Activated CD8-positive, alpha-beta T cell treated with anti-CD3 and anti-CD28 coated beads, Interleukin-2, amount 10 ng/mL, durations not matched to agents 7 days and 5 days (primary cell): ENCODE measurements at regions not wholly inside any gene's neighbourhood (a gene's known extent, or its start where the extent isn't known, plus 50 kb on each side); places are given as distances from the start of the nearest gene placed in this dataset.

ENCODE experiments used
- ATAC-seq: fragments of 150-1000 bp; cut with Tn5 transposase; one replicate; pipeline ENCODE4 v1.10.0; 2021; ENCODE audit warnings: moderate library complexity
- CTCF ChIA-PET: fragments of 350-600 bp; sonication (Branson Sonifier 250); formaldehyde crosslinking; loops from one replicate; lab custom pipeline; 2021; ENCODE audit warnings: antibody characterized with exemption; lab: Charles Lee
- POLR2A ChIA-PET: fragments of 350-600 bp; sonication (Branson Sonifier 250); formaldehyde crosslinking; loops from one replicate; lab custom pipeline; 2021; ENCODE audit warnings: antibody characterized with exemption; lab: Charles Lee
- DNase-seq: peaks from one replicate; pipeline ENCODE4 v3.0.0-alpha.2; 2020
- H3K27ac Mint-ChIP-seq: one replicate; pipeline ENCODE4 v1.8.0; 2021; ENCODE audit warnings: mild to moderate bottlenecking, mixed read lengths
- H3K27me3 Mint-ChIP-seq: one replicate; pipeline ENCODE4 v1.8.0; 2021; ENCODE audit warnings: low read depth, mixed read lengths
- H3K36me3 Mint-ChIP-seq: one replicate; pipeline ENCODE4 v1.8.0; 2021; ENCODE audit warnings: low read depth, mixed read lengths
- H3K4me1 Mint-ChIP-seq: one replicate; pipeline ENCODE4 v1.8.0; 2021; ENCODE audit warnings: low read depth, mixed read lengths
- H3K4me3 Mint-ChIP-seq: one replicate; pipeline ENCODE4 v1.8.0; 2021; ENCODE audit warnings: mild to moderate bottlenecking, mixed read lengths
- H3K9me3 Mint-ChIP-seq: one replicate; pipeline ENCODE4 v1.8.0; 2022; ENCODE audit warnings: mixed read lengths; ENCODE audit not compliant: insufficient read depth

- ChIA-PET POLR2A (no interaction called here), CTCF (no interaction called here)
- Mint-ChIP-seq H3K36me3 (no peaks in the 10 kb centered on the region), H3K4me3 (no peak overlapping the region), H3K9me3 (no peaks in the 10 kb centered on the region), H3K27ac (no peak overlapping the region), H3K27me3 (no peaks in the 10 kb centered on the region), H3K4me1 (no peaks in the 10 kb centered on the region)
- ATAC-seq: no peak
- no peak for DNase-seq
Observed at GRCh38 chr14:81633496-81633895, 99.8 kb upstream of the SEL1L start.

DNA sequence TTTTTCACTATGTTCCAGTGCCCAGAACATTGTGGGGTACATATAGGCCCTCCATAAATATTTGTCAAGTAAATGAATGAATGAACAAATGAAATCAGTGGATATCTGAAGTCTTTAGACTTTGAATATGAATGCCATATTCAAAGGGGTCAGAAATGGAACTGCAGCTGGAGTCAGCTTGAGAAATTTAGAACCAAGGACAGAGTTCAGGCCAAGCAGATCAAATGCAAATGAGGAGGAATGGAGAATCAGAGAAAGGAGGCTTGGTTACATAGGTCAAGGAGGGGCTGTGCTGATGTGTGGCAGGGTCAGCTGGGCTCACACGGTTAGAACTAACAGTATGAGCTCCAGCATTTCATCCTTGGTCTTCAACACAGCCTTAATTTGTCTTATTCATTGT, 104.0 kb upstream of the SEL1L start:
- ChIA-PET CTCF (no interaction called here), POLR2A (no interaction called here)
- Mint-ChIP-seq H3K27me3 (no peaks in the 10 kb centered on the region), H3K4me3 (no peak overlapping the region), H3K36me3 (no peaks in the 10 kb centered on the region), H3K27ac (no peak overlapping the region), H3K4me1 (no peaks in the 10 kb centered on the region), H3K9me3 (no peaks in the 10 kb centered on the region)
- DNase-seq (no peak), ATAC-seq (no peak)

DNA sequence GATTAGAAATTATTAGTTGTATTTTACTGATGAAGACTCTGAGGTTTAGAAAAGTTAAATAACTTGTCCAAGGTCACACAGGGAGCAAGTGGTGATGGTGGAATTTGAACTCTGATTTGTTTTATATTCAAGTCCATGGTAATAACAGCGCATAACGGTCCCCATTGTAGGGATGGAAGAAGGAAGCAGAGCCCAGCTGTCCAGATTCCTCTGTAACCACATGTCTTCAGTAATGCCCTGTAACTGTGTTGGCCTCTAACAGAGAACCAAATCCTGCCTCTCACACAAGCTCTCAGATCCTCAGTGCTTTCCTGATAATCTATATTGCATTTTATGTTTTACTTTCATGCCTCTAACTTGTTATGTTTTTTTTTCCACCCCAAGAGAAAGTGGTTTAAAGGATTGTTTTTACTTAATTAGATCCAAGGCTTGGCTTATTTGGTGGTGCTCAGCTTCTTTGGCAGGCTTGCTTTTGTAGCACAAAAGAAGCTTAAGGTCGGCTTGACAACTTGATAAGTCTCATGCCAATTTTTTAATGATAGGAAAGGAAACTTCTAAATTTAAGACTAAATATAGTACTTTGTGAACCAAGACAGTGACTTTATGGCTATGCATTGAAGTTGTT, 105.1 kb upstream of the SEL1L start:
- H3K36me3 Mint-ChIP-seq: no peaks in the 10 kb centered on the region
- H3K27me3 Mint-ChIP-seq: no peaks in the 10 kb centered on the region
- no peak overlapping the region for H3K4me3 Mint-ChIP-seq
- H3K9me3 Mint-ChIP-seq: no peaks in the 10 kb centered on the region
- ChIA-PET CTCF (no interaction called here), POLR2A (no interaction called here)
- no peak overlapping the region for H3K27ac Mint-ChIP-seq
- DNase-seq (no peak), ATAC-seq (no peak)
- no peaks in the 10 kb centered on the region for H3K4me1 Mint-ChIP-seq

GRCh38 chr14:81653626-81654025, 120.0 kb upstream of the SEL1L start:
- POLR2A ChIA-PET: no interaction called here
- CTCF ChIA-PET: no interaction called here
- DNase-seq: no peak
- no peak for ATAC-seq
- Mint-ChIP-seq H3K27ac (no peak overlapping the region), H3K4me1 (no peaks in the 10 kb centered on the region), H3K9me3 (no peaks in the 10 kb centered on the region), H3K4me3 (no peak overlapping the region), H3K36me3 (no peaks in the 10 kb centered on the region), H3K27me3 (no peaks in the 10 kb centered on the region)

GRCh38 chr14:81655423-81656314, 122.0 kb upstream of the SEL1L start:
- H3K27me3 Mint-ChIP-seq: no peaks in the 10 kb centered on the region
- ChIA-PET CTCF (no interaction called here), POLR2A (no interaction called here)
- ATAC-seq: no peak
- H3K9me3 Mint-ChIP-seq: no peaks in the 10 kb centered on the region
- H3K36me3 Mint-ChIP-seq: no peaks in the 10 kb centered on the region
- no peak overlapping the region for H3K27ac Mint-ChIP-seq
- no peak for DNase-seq
- no peaks in the 10 kb centered on the region for H3K4me1 Mint-ChIP-seq
- no peak overlapping the region for H3K4me3 Mint-ChIP-seq

GRCh38 chr14:81656811-81657210, 123.2 kb upstream of the SEL1L start:
- ChIA-PET POLR2A (no interaction called here), CTCF (no interaction called here)
- ATAC-seq (no peak), DNase-seq (no peak)
- no peaks in the 10 kb centered on the region for H3K27me3 Mint-ChIP-seq
- H3K27ac Mint-ChIP-seq: no peak overlapping the region
- no peaks in the 10 kb centered on the region for H3K9me3 Mint-ChIP-seq
- H3K36me3 Mint-ChIP-seq: no peaks in the 10 kb centered on the region
- H3K4me3 Mint-ChIP-seq: no peak overlapping the region
- no peaks in the 10 kb centered on the region for H3K4me1 Mint-ChIP-seq

DNA sequence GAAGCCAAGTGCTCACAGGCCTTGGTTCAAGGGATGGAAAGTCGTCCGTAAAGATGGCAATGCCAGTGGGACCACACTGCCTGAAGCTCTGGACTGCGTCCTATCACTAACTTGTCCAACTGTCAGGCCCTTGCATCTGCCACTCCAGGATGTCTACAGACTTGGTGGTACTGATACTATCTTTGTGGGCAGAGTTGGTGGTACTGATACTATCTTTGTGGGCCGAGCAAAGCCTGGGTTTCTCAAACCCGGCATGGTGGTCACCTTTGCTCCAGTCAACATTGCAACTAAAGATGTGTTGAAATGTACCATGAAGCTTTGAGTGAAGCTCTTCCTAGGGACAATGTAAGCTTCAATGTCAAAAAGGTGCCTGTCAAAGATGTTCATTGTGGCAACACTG, 128.4 kb upstream of the SEL1L start:
- H3K36me3 Mint-ChIP-seq: no peaks in the 10 kb centered on the region
- ATAC-seq (no peak), DNase-seq (no peak)
- H3K27me3 Mint-ChIP-seq: no peaks in the 10 kb centered on the region
- ChIA-PET POLR2A (no interaction called here), CTCF (no interaction called here)
- H3K27ac Mint-ChIP-seq: no peak overlapping the region
- H3K4me1 Mint-ChIP-seq: no peaks in the 10 kb centered on the region
- no peaks in the 10 kb centered on the region for H3K9me3 Mint-ChIP-seq
- H3K4me3 Mint-ChIP-seq: no peak overlapping the region

DNA sequence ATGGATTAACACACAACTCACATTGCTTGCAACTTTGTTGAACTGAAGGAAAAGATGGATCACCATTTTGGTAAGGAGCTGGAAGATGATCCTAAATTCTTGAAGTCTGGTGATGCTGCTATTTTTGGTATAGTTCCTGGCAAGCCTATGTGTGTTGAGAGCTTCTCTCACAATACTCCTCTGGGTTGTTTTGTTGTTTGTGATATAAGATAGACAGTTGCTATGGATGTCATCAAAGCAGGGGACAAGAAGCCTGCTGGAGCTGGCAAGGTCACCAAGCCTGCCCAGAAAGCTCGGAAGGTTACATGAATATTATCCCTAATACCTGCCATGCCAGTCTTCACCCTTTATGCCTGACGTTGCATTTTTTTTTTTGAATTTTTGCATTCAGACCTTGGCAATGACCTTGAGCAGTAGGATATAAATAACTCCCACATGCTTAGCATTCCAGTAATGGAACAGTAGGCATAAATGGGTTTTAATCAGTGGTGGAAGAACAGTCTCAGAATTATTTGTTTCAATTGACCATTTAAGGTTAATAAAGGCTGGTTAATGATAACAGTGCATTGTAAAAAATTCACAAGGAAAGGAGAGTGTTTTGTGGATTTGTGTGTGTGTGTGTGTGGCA, 129.0 kb upstream of the SEL1L start:
- no peaks in the 10 kb centered on the region for H3K27me3 Mint-ChIP-seq
- no peaks in the 10 kb centered on the region for H3K9me3 Mint-ChIP-seq
- ChIA-PET POLR2A (no interaction called here), CTCF (no interaction called here)
- H3K4me1 Mint-ChIP-seq: no peaks in the 10 kb centered on the region
- ATAC-seq (no peak), DNase-seq (no peak)
- no peak overlapping the region for H3K4me3 Mint-ChIP-seq
- no peak overlapping the region for H3K27ac Mint-ChIP-seq
- no peaks in the 10 kb centered on the region for H3K36me3 Mint-ChIP-seq

- Mint-ChIP-seq H3K4me3 (no peak overlapping the region), H3K4me1 (no peaks in the 10 kb centered on the region), H3K27ac (no peak overlapping the region), H3K36me3 (no peaks in the 10 kb centered on the region), H3K9me3 (no peaks in the 10 kb centered on the region), H3K27me3 (no peaks in the 10 kb centered on the region)
- ATAC-seq (no peak), DNase-seq (no peak)
- CTCF ChIA-PET: no interaction called here
- POLR2A ChIA-PET: no interaction called here
Observed at GRCh38 chr14:81668626-81669274, 135.1 kb upstream of the SEL1L start.

- Mint-ChIP-seq H3K27ac (no peak overlapping the region), H3K4me3 (no peak overlapping the region), H3K36me3 (no peaks in the 10 kb centered on the region), H3K4me1 (no peaks in the 10 kb centered on the region), H3K27me3 (no peaks in the 10 kb centered on the region), H3K9me3 (no peaks in the 10 kb centered on the region)
- no peak for DNase-seq
- ChIA-PET POLR2A (no interaction called here), CTCF (no interaction called here)
- no peak for ATAC-seq
Observed at GRCh38 chr14:81669308-81669707, 135.7 kb upstream of the SEL1L start.

GRCh38 chr14:81673930-81674329, 140.3 kb upstream of the SEL1L start:
- no peak for DNase-seq
- H3K9me3 Mint-ChIP-seq: no peaks in the 10 kb centered on the region
- ChIA-PET CTCF (no interaction called here), POLR2A (no interaction called here)
- no peaks in the 10 kb centered on the region for H3K27me3 Mint-ChIP-seq
- no peak overlapping the region for H3K27ac Mint-ChIP-seq
- ATAC-seq: no peak
- H3K36me3 Mint-ChIP-seq: no peaks in the 10 kb centered on the region
- no peak overlapping the region for H3K4me3 Mint-ChIP-seq
- H3K4me1 Mint-ChIP-seq: no peaks in the 10 kb centered on the region

DNA sequence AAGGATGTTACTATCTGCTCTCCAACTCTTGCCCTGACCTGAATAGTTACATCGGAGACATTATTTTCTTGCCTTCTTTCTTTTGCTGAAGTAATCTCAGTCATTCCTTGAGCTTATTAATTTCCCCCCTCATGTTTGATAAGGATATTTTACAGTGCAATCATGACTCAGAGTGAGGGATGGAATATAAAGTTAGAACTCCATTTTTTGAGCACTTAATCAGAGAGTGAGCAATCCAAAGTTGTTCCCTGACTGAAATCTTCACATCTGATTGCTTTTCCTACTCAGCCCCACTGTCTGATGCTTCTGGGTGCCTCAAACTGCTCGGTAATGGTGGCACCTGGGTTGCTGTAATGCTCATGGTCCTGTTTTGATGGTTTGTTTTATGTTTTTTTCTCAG, 142.7 kb upstream of the SEL1L start:
- ChIA-PET CTCF (no interaction called here), POLR2A (no interaction called here)
- H3K27ac Mint-ChIP-seq: no peak overlapping the region
- DNase-seq (no peak), ATAC-seq (no peak)
- no peak overlapping the region for H3K4me3 Mint-ChIP-seq
- no peaks in the 10 kb centered on the region for H3K4me1 Mint-ChIP-seq
- no peaks in the 10 kb centered on the region for H3K9me3 Mint-ChIP-seq
- no peaks in the 10 kb centered on the region for H3K36me3 Mint-ChIP-seq
- no peaks in the 10 kb centered on the region for H3K27me3 Mint-ChIP-seq
